NCI-H2029 (cell line): ENCODE measurements at regions not wholly inside any gene's neighbourhood (a gene's known extent, or its start where the extent isn't known, plus 50 kb on each side); places are given as distances from the start of the nearest gene placed in this dataset.

ENCODE experiments used
- DNase-seq: peaks from one replicate; lab custom pipeline; 2025; lab: John Stamatoyannopoulos, UW

DNA sequence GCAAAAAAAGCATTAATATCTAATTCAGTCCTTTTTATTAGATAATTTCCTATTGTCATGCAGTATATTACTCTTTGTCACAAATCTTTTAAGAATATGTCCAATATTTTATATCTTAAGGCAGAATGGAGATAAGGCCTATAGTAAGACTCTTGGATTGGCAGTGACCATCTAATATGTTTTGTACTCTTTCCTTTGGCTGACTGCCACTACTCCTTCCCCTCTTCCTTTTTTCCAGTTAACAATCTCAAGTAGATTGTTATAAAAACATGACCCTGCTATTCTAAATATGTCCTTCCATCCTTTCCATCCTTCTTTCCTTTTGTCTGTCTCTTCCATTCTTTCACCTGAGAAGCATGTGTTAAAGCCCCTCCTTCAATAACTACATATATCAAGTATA is 92.8 kb upstream of the TMEM168 start:
- no peak for DNase-seq

DNA sequence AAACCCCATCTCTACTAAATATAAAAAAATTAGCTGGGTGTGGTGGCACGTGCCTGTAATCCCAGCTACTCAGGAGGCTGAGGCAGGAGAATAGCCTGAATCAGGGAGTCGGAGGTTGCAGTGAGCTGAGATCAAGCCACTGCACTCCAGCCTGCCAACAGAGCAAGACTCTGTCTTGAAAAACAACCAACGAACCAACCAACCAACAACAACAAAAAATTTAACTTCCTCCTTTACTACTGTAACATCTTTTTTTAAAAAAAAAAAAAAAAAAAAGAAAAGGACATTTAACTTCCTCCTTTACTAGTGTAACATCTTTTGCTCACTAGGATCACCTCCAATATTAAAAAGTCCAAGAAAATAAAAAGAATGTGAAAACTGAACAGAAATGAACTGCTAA is 92.3 kb upstream of the TMEM168 start:
- DNase-seq, result no peak

DNA sequence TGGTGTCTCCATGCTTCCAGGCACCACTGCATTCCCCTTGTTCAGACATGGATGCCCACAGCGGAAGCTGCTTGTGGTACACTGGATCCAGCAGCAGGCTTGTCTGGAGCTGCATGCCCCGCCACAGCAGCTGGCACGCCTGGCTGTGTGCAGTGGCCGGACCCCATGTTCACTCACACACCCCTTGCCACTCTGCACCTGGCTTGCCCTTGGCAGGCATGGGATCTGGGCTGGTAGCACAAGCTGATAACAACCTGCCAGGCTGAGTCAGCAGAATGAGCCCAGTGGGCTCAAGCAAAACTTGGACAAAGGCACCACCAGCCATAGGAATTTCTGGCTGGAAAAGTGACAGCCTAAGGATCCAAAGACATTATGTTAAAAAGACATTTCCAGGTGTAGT is 91.8 kb upstream of the TMEM168 start:
- DNase-seq, result no peak

DNA sequence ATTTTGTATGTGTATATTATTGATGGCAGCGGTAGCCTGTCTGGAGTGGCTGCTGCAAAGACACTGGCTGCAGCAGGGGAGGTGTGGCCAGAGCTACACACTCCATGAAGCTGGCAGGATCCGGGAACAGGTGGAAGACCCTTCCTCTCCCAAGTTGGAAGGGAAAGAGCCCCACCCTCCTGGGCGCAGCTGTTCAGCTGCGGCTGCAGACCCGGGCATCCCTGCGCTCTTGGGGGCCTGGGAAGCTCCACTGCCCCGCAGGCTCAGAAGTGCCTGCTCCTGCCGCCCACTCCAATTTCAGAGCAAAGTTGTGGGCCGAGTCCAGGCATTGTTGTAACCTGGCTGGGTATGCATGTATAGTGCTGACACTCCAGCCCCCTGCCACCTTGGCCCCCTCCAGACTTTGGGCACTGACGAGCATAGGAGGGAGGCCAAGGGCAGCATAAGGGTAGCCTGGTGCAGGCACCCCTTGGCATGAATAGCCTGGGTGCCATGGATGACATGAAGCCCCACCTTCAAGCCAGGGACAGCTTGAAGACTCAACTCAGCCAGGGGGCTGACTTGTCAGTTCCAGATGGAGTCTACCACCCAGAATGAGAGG is 90.7 kb upstream of the TMEM168 start:
- no peak for DNase-seq

DNA sequence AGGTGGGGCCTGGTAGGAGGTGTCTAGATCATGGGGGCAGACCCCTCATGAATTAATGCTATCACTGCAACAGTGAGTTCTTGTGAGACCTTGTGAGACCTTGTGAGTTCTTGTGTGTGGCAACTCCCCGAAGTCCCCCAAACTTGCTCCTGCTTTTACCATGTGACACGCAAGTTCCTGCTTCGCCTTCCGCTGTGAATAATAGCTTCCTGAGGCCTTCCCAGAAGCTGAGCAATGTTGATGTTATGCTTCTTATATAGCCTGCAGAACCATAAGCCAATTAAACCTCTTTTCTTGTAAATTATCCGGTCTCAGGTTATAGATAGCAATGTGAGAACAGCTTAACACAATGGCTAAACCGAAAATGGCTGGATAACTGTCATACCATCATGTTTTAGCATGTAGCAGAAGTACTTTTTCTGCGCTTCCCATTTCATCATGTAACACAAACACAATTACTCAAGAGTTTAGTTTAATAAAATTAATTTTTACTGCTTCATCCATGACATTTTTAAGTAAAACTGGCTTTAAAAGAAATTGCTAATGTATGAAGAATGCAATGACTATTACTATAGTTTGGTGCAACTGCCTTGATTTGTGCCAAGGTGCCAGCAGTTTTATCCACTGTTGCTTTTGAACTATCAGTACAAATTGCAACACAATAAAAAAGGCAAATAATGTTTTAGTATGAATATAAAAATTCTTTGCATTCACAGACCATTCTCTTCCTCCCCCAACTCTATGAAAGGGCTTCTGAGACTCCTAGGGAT is 87.7 kb upstream of the TMEM168 start:
- DNase-seq, result no peak

DNA sequence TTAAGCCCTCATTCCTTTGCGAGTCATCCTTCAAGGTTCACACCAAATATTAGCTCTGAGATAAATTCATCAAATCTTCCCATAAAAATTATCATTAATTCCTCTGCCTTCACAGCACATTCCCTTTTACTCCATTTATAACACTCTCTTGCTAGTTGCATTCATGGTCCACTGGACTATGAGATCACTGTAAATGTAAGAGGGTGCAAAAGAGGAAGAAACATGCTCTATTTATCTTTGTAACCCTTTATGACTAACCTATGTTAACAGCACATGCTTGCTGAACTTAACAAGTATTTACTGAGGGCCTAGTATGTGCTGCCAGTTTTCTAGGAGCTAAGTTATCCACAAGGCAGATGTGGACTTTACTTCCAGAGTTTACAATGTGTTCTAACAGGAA is 86.7 kb upstream of the TMEM168 start:
- DNase-seq, result no peak

DNA sequence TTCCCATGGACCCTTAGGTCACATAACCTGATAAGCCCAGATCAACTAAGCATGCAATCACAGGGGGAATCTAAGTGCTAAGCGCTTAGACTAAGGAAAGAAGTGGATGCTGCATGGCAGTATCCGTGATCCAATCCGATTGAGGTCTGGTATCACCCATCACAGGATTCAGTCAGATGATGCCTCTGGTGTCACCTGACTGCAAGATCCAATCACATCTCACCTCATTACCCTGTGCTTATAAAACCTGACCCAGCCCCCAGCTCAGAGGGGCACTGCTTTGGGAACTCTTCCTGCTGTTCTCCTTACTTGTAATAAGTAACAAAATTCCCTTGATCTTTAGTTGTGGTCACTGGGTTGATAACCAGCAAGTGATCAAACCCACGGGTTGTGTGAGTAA is 84.7 kb upstream of the TMEM168 start:
- DNase-seq, result no peak

DNA sequence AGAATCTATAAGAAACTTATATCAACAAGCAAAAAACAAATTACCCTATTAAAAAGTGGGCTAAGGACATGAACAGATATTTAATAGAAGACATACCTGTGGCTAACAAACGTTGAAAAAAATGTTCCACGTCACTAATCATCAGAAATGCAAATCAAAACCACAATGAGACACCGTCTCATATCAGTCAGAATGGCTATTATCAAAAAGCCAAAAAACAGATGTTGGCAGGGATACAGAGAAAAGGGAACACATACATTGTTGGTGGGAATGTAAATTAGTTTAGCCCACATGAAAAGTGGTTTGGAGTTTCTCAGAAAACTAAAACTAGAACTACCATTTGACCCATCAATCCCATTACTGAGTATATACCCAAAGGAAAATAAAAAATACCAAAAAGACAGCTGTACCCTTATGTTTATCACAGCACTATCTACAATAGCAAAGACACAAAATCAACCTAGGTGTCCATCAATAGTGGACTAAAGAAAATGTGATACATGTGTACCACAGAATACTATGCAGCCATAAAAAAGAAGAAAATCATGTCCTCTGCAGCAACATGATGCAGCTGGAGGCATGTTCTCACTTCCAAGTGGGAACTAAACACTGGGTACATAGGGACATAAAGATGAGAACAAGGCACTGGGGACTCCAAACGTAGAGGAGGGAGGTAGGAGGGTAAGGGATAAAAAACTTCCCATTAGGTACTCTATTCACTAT is 83.8 kb upstream of the TMEM168 start:
- DNase-seq, result no peak

DNA sequence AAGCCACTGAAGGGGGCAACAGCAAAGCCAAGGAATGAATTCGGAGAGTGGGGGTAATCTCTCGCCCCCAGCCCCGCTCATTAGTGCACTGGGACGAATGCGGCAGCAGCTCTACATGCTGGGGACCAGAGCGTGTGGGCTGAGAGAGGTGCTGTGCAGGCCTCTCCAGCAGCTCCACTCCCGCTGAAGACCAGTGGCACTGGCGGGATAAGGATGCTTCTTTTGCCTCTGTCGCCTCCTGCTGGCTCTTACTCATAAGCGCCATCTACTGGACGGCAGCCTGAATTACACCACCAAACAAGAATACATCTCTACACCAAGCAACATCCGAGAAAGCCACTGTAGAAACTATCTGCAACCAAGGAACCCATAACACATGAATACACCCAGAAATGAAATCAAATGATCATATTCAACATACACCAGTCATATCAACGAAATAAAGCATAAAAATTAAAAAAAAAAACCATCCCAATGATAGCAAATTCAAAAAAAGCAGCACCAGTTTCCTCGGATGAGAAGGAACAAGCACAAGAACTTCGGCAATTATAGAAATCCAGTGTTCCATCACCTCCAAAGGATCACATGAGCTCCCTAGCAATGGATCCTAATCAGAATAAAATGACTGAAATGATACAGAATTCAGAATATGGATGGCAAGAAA is 79.0 kb upstream of the TMEM168 start:
- peak; percentile 13 for DNase-seq

DNA sequence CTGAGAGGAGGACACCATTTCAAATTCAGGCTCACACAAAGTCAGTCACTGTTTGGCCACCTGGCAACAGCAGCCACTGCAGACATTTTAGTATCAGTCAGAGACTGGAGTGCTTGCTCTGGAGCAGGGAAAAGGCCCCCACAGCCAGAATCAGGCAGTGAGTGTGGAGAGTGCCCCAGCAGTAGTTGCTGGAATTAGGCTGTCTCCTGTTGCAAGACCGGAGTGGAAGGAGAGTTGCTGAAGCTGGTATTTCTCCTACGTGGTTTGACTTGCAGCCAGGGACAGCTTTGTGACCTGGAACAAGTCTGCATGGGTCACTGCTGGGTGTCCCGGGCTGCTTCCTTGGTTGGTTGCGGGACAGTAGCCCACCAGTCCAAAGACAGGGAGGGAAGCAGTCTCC is 78.4 kb upstream of the TMEM168 start:
- DNase-seq, result no peak

DNA sequence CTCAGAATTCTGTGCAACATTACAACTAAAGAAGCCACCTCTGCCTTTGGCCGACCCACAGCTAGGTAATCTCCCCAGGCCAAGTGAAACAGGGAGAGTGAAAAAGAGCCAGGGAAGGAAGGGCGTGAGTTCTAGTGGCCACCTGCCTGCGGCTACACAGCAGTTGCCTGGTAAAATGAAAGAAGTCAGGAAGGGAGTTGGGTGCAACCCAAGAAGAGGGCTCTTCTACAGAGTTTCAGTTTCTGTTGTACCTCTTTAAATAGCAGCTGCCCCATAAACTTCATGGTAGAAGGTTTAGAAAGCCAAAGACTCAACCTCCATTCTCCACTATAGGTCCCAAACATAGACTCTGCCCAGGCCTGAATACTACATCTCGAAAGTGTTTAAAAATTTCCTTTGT is 76.2 kb upstream of the TMEM168 start:
- DNase-seq, result no peak

DNA sequence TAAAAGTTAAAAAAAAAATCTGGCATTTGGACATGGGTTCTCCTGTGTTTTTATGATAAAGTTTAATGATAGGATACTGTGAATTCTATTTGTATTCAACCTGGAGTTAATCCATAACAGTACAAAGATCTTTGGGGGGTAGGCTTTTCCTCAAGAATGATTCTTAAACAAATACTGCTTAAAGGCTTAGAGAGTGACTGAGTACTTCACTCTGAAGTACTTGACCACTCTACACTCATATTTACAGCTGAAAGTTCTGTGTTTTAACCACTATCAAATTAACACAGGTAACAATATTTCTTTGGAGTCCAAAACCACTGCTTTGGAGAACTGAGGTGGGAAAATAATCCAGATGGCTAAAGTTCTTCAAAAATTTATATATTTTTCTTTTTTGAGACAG is 74.2 kb upstream of the TMEM168 start:
- no peak for DNase-seq

DNA sequence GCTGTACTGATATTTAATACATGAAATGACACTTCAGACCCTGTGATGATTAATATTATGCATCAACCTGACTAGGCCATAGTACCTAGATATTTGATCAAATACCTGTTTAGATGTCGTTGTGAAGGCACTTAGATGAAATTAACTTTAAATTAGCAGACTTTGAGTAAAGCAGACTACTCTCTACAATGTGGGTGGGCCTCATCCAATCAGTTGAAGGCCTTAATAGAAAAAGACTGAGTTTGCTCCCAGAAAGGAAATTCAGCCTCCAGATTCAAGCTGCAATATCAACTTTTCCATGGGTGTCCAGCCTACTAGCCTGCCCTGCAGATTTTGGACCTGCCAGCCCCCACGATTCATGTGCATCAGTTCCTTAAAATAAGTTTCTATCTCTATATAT is 68.6 kb upstream of the TMEM168 start:
- no peak for DNase-seq

DNA sequence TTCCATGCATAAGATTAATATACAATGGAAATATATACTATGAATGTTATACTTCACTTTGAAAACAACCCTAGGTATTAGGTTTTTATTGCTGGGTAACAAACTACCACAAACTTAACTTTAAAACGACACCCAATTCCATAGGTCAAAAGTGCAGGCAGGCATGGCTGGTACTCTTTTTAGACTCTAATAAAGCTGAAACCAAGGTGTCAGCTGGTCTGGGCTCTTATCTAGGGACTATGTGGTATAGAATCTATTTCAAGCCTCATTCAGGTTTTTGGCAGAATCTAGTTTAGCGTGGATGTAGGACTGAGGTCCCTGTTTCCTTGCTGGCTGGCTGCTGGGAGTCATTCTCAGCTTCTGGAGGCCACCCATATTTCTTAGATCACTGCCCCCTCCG is 65.0 kb upstream of the TMEM168 start:
- DNase-seq, result no peak

DNA sequence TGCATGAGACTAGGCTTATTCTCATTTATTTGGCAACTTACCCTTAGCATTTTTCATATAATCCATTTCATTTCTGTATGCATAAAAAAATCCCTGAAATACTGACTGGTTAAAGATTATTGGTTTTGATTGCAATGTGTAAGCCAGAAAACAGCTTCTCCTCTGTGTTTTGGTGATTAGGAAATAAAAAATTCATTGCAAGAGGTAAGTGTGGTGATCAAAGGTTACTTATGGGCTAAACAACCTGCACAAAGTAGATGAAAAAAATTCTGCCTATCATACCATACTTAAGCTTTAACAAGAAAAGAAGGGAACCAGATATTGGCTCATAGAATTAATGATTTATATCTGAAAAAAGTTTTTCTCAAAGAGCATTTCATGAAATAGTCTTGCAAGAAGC is 64.0 kb upstream of the TMEM168 start:
- DNase-seq, result no peak

DNA sequence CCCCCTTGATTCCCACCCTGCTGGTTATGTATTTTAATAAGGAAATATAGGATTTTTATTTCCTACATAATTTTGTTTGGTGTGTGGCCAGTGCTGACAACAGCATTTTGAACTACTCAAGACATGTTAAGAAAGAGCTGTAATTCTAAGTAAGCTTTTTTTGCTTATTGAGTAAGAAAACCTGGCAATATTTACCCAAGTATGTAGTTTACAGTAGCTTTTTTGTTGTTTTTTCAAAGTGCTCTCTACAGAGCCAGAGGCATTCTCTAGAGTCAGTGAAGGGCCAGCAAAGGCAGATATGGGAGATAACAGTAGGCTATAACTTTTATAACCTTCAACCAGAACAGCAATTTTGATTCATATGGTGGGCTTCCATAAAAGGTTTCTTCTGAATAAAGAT is 63.2 kb upstream of the TMEM168 start:
- DNase-seq, result no peak

DNA sequence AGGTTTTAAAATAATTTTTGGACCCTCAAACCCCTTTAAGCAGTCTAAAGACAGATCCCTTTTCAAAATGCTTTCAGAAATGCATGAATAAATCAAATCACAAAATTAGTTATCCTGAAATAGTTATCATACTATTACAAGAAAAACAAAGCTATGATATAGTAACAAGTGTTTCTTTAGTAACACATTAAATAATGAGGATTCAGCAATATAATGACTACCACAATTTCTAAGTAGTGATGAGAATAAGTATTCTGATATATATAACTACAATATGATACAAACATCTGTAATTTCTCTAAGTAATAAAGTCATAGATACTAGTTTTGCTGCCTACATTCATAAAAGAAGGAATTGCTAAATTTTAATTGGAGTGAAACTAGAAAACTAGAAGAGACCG is 53.0 kb upstream of the TMEM168 start:
- DNase-seq, result no peak
